Spleen (tissue), 7 donors: ENCODE measurements at regions not wholly inside any gene's neighbourhood (a gene's known extent, or its start where the extent isn't known, plus 50 kb on each side); places are given as distances from the start of the nearest gene placed in this dataset.

ENCODE experiments used
- POLR2A ChIP-seq, 3 donors: fragments of 450-650 bp; IDR thresholded peaks; one replicate each; pipeline ENCODE4 v1.5.1; 2017; ENCODE audit warnings: antibody characterized with exemption in 3 of 3, mild to moderate bottlenecking in 1 of 3
- POLR2AphosphoS5 ChIP-seq, 3 donors: sonication (generic); formaldehyde crosslinking; IDR thresholded peaks; one replicate each; pipeline ENCODE4 v1.5.1; 2017; ENCODE audit warnings: antibody characterized with exemption in 3 of 3
- TF ChIP-seq, protein P1 (sequence below), 11 experiments: fragments of 200-600 bp in 7 of 11; fragments of 450-650 bp in 4 of 11; sonication (generic) in 4 of 11; IDR thresholded peaks in 8 of 11; conservative IDR thresholded peaks in 3 of 11; 1 replicate in 7 of 11; 2 replicates in 4 of 11; pipeline versions ENCODE4 v1.4.0 to v1.8.0; 2016 to 2021; ENCODE audit warnings: antibody characterized with exemption in 11 of 11, inconsistent platforms in 4 of 11, mild to moderate bottlenecking in 1 of 11
- donor health status: DM: no; HTN: no; CAD: no; lungs with moderate emphysema.
- donor health status: DM: no; HTN: no; CAD: no.
- donor health status: DM: no; HTN: no; CAD: no.

- TF ChIP-seq POLR2AphosphoS5 (IDR thresholded peaks at IDR 0.05) (no peak), POLR2A (IDR thresholded peaks at IDR 0.05) (no peak)
- TF ChIP-seq, protein P1, sequence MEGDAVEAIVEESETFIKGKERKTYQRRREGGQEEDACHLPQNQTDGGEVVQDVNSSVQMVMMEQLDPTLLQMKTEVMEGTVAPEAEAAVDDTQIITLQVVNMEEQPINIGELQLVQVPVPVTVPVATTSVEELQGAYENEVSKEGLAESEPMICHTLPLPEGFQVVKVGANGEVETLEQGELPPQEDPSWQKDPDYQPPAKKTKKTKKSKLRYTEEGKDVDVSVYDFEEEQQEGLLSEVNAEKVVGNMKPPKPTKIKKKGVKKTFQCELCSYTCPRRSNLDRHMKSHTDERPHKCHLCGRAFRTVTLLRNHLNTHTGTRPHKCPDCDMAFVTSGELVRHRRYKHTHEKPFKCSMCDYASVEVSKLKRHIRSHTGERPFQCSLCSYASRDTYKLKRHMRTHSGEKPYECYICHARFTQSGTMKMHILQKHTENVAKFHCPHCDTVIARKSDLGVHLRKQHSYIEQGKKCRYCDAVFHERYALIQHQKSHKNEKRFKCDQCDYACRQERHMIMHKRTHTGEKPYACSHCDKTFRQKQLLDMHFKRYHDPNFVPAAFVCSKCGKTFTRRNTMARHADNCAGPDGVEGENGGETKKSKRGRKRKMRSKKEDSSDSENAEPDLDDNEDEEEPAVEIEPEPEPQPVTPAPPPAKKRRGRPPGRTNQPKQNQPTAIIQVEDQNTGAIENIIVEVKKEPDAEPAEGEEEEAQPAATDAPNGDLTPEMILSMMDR (IDR thresholded peaks at IDR 0.05 in 8 of 11, conservative IDR thresholded peaks at IDR 0.05 in 3 of 11) = no peak
These were observed 624.7 kb upstream of the ALCAM start for GRCh38 chr3:104742044-104742443.
